SK-N-SH (cell line): ENCODE measurements at regions not wholly inside any gene's neighbourhood (a gene's known extent, or its start where the extent isn't known, plus 50 kb on each side); places are given as distances from the start of the nearest gene placed in this dataset.

Experiments used
- CTCF ChIA-PET: fragments of 300-600, 350-600 bp; formaldehyde crosslinking; extraction: SDS; loops from one replicate; lab custom pipeline; 2021; lab: Yijun Ruan, JAX
- POLR2A ChIA-PET: fragments of 350-600 bp; sonication (Branson Sonifier 250); formaldehyde crosslinking; extraction: SDS; loops from one replicate; lab custom pipeline; 2020; ENCODE audit warnings: antibody characterized with exemption, inconsistent platforms; lab: Yijun Ruan, JAX
- DNase-seq: peaks from one replicate; pipeline ENCODE4 v3.0.0; 2012
- H2AFZ ChIP-seq: fragments of 200-600 bp; sonication (generic); 2 replicates; pipeline ENCODE4 v1.8.1; 2016; ENCODE audit warnings: antibody characterized with exemption, mild to moderate bottlenecking, low read depth
- H3F3A ChIP-seq: fragments of 200-600 bp; sonication (generic); replicated peaks from 2 replicates; pipeline ENCODE3; 2016; ENCODE audit warnings: antibody characterized with exemption, mild to moderate bottlenecking; ENCODE audit not compliant: insufficient read depth
- H3K27ac ChIP-seq, 2 experiments: fragments of 200-500 bp in 1 of 2; fragments of 200-600 bp in 1 of 2; sonication (Bioruptor generic) in 1 of 2; sonication (generic), shearing (Covaris generic) in 1 of 2; 2 replicates each; pipeline versions ENCODE4 v1.5.1 to v1.6.1; 2014 to 2016; ENCODE audit warnings: low read depth in 2 of 2, inconsistent platforms in 1 of 2, low read length in 1 of 2, mild to moderate bottlenecking in 1 of 2, mixed read lengths in 1 of 2
- H3K27me3 ChIP-seq: fragments of 200-600 bp; sonication (generic), shearing (Covaris generic); 2 replicates; pipeline ENCODE4 v1.6.1; 2016; ENCODE audit warnings: mixed run types; ENCODE audit not compliant: insufficient read depth
- H3K36me3 ChIP-seq, 2 experiments: fragments of 200-500 bp in 1 of 2; fragments of 200-600 bp in 1 of 2; sonication (Bioruptor generic) in 1 of 2; sonication (generic) in 1 of 2; replicated peaks in 1 of 2; 2 replicates each; pipeline versions ENCODE3 to v1.5.1; 2014 to 2016; ENCODE audit warnings: low read length in 1 of 2, mild to moderate bottlenecking in 1 of 2; ENCODE audit not compliant: insufficient read depth in 2 of 2, control insufficient read depth in 1 of 2
- H3K4me1 ChIP-seq, 2 experiments: fragments of 200-500 bp in 1 of 2; fragments of 200-600 bp in 1 of 2; sonication (Bioruptor generic) in 1 of 2; sonication (generic), shearing (Covaris generic) in 1 of 2; 2 replicates each; pipeline versions ENCODE4 v1.5.1 to v1.6.1; 2014 to 2016; ENCODE audit warnings: low read depth in 1 of 2, low read length in 1 of 2, mixed run types in 1 of 2; ENCODE audit not compliant: insufficient read depth in 2 of 2, control insufficient read depth in 1 of 2
- H3K4me2 ChIP-seq: fragments of 200-600 bp; sonication (generic), shearing (Covaris generic); 2 replicates; pipeline ENCODE4 v1.6.1; 2017; ENCODE audit warnings: mixed run types
- H3K4me3 ChIP-seq, 2 experiments: fragments of 200-500 bp in 1 of 2; fragments of 200-600 bp in 1 of 2; sonication (Bioruptor generic) in 1 of 2; sonication (generic), shearing (Covaris generic) in 1 of 2; 2 replicates each; pipeline versions ENCODE4 v1.5.1 to v1.8.1; 2014 to 2016; ENCODE audit warnings: low read depth in 2 of 2, inconsistent platforms in 1 of 2, low read length in 1 of 2, mild to moderate bottlenecking in 1 of 2, mixed read lengths in 1 of 2, moderate library complexity in 1 of 2
- H3K79me2 ChIP-seq: fragments of 200-600 bp; sonication (generic); 2 replicates; pipeline ENCODE4 v1.8.1; 2017; ENCODE audit warnings: mild to moderate bottlenecking; ENCODE audit not compliant: insufficient read depth
- H3K9ac ChIP-seq: fragments of 200-600 bp; sonication (generic); 2 replicates; pipeline ENCODE4 v1.6.1; 2017; ENCODE audit warnings: mixed run types
- H3K9me2 ChIP-seq: fragments of 200-600 bp; sonication (generic); 2 replicates; pipeline ENCODE4 v1.6.1; 2017; ENCODE audit warnings: mixed run types
- H3K9me3 ChIP-seq: fragments of 200-600 bp; sonication (generic); 2 replicates; pipeline ENCODE4 v1.6.1; 2017; ENCODE audit warnings: mixed run types, mild to moderate bottlenecking, moderate library complexity
- H4K20me1 ChIP-seq: fragments of 200-600 bp; sonication (generic); 2 replicates; pipeline ENCODE4 v1.6.1; 2017; ENCODE audit warnings: mild to moderate bottlenecking, mixed run types; ENCODE audit not compliant: insufficient read depth
- CHD2 ChIP-seq: fragments of 150-350 bp; IDR thresholded peaks from 2 replicates; pipeline ENCODE4 v1.6.1; 2018; ENCODE audit warnings: low read length; ENCODE audit not compliant: partially characterized antibody
- ELF1 ChIP-seq: IDR thresholded peaks from 2 replicates; pipeline ENCODE4 v1.4.0; 2012
- EP300 ChIP-seq, 2 experiments: IDR thresholded peaks; 2 replicates each; pipeline versions ENCODE4 v1.4.0 to v1.6.1; 2012; ENCODE audit warnings: borderline replicate concordance in 1 of 2, low read depth in 1 of 2, low read length in 1 of 2
- EZH2phosphoT487 ChIP-seq: fragments of 200-600 bp; sonication (generic); IDR thresholded peaks from 2 replicates; pipeline ENCODE4 v1.6.1; 2017; ENCODE audit warnings: low read depth, mixed run types, mild to moderate bottlenecking, antibody characterized with exemption, moderate library complexity, borderline replicate concordance
- FOSL2 ChIP-seq: IDR thresholded peaks from 2 replicates; pipeline ENCODE4 v1.4.0; 2012; ENCODE audit warnings: low read depth, mild to moderate bottlenecking, moderate library complexity, borderline replicate concordance
- FOXJ3 ChIP-seq: sonication (generic); formaldehyde crosslinking; IDR thresholded peaks from 2 replicates; pipeline ENCODE4 v1.5.1; 2020; ENCODE audit warnings: mild to moderate bottlenecking, missing genetic modification reagents
- GATA2 ChIP-seq: sonication (generic); formaldehyde crosslinking; IDR thresholded peaks from 2 replicates; pipeline ENCODE4 v1.5.0; 2020; ENCODE audit warnings: mild to moderate bottlenecking, missing genetic modification reagents
- JUND ChIP-seq: IDR thresholded peaks from 2 replicates; pipeline ENCODE4 v1.4.0; 2012
- MEF2A ChIP-seq: IDR thresholded peaks from 2 replicates; pipeline ENCODE4 v1.4.0; 2012; ENCODE audit warnings: low read depth, borderline replicate concordance
- NFIC ChIP-seq: IDR thresholded peaks from 2 replicates; pipeline ENCODE4 v1.4.0; 2012; ENCODE audit warnings: borderline replicate concordance
- PBX3 ChIP-seq: IDR thresholded peaks from 2 replicates; pipeline ENCODE4; 2012
- RCOR1 ChIP-seq: fragments of 150-350 bp; IDR thresholded peaks from 2 replicates; pipeline ENCODE4 v1.6.1; 2017; ENCODE audit warnings: antibody characterized with exemption, low read length
- RFX5 ChIP-seq: IDR thresholded peaks from 2 replicates; pipeline ENCODE4 v1.6.1; 2012; ENCODE audit warnings: mild to moderate bottlenecking, improper control_type of control experiment, low read length
- SIN3A ChIP-seq: IDR thresholded peaks from 2 replicates; pipeline ENCODE4 v1.6.1; 2012; ENCODE audit warnings: low read depth, mild to moderate bottlenecking, low read length, moderate library complexity, borderline replicate concordance
- TAF1 ChIP-seq: IDR thresholded peaks from 2 replicates; pipeline ENCODE4 v1.6.1; 2012; ENCODE audit warnings: low read depth, mild to moderate bottlenecking, low read length, moderate library complexity, borderline replicate concordance
- TCF12 ChIP-seq: IDR thresholded peaks from 2 replicates; pipeline ENCODE4 v1.4.0; 2012
- TEAD4 ChIP-seq: IDR thresholded peaks from 2 replicates; pipeline ENCODE4 v1.4.0; 2012; ENCODE audit warnings: mild to moderate bottlenecking, borderline replicate concordance; ENCODE audit not compliant: insufficient read depth
- YY1 ChIP-seq: IDR thresholded peaks from 2 replicates; pipeline ENCODE4 v1.4.0; 2012; ENCODE audit warnings: low read depth, mild to moderate bottlenecking
- whole genome bisulfite sequencing: methylation state at CpG from one replicate; pipeline ENCODE4 v1.1.6; 2017; ENCODE audit warnings: low lambda C conversion rate; 5-methylcytosine and 5-hydroxymethylcytosine counted together
- TF ChIP-seq, protein P1 (sequence below): IDR thresholded peaks from 2 replicates; pipeline ENCODE4 v1.4.0; 2012; ENCODE audit warnings: low read depth, borderline replicate concordance
- TF ChIP-seq, protein P2 (sequence below): fragments of 200-600 bp; sonication (generic); IDR thresholded peaks from 2 replicates; pipeline ENCODE4 v1.6.1; 2017; ENCODE audit warnings: antibody characterized with exemption, mild to moderate bottlenecking, moderate library complexity

DNA sequence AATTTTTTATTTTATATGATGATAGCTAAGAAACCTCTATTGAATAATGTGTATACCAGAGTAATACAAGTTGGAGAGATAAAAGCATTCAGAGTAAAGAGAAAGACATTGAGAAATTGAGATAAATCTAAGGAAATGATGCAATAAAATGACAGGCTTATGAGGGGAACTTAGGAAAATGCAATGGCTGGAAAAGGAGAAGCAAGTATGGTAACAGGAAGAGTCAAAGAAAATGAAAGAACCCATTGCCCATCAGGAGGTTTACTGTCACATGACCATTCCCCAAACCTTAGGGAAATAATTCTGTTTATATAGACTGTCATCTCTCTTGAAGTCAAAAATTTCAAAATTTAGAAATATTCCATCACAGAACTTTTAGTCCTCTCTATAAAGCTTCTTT lies 808.0 kb upstream of the PRR20A start (continued):
- TF ChIP-seq, protein P1, sequence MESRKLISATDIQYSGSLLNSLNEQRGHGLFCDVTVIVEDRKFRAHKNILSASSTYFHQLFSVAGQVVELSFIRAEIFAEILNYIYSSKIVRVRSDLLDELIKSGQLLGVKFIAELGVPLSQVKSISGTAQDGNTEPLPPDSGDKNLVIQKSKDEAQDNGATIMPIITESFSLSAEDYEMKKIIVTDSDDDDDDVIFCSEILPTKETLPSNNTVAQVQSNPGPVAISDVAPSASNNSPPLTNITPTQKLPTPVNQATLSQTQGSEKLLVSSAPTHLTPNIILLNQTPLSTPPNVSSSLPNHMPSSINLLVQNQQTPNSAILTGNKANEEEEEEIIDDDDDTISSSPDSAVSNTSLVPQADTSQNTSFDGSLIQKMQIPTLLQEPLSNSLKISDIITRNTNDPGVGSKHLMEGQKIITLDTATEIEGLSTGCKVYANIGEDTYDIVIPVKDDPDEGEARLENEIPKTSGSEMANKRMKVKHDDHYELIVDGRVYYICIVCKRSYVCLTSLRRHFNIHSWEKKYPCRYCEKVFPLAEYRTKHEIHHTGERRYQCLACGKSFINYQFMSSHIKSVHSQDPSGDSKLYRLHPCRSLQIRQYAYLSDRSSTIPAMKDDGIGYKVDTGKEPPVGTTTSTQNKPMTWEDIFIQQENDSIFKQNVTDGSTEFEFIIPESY, result no peak
- TF ChIP-seq JUND, result no peak
- TF ChIP-seq, protein P2, sequence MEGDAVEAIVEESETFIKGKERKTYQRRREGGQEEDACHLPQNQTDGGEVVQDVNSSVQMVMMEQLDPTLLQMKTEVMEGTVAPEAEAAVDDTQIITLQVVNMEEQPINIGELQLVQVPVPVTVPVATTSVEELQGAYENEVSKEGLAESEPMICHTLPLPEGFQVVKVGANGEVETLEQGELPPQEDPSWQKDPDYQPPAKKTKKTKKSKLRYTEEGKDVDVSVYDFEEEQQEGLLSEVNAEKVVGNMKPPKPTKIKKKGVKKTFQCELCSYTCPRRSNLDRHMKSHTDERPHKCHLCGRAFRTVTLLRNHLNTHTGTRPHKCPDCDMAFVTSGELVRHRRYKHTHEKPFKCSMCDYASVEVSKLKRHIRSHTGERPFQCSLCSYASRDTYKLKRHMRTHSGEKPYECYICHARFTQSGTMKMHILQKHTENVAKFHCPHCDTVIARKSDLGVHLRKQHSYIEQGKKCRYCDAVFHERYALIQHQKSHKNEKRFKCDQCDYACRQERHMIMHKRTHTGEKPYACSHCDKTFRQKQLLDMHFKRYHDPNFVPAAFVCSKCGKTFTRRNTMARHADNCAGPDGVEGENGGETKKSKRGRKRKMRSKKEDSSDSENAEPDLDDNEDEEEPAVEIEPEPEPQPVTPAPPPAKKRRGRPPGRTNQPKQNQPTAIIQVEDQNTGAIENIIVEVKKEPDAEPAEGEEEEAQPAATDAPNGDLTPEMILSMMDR, result no peak

GRCh38 chr13:56335775-56336174 lies 804.9 kb upstream of the PRR20A start:
- no peaks in the 10 kb centered on the region for H4K20me1 ChIP-seq
- H3K27ac ChIP-seq, result no peak overlapping the region
- ChIA-PET CTCF (no interaction called here), POLR2A (no interaction called here)
- no peaks in the 10 kb centered on the region for H3K27me3 ChIP-seq
- H3K9me3 ChIP-seq, result no peaks in the 10 kb centered on the region
- no peaks in the 10 kb centered on the region for H3K9me2 ChIP-seq
- no peak overlapping the region for H3K4me3 ChIP-seq
- no peaks in the 10 kb centered on the region for H3F3A ChIP-seq
- no peaks in the 10 kb centered on the region for H3K36me3 ChIP-seq
- TF ChIP-seq RCOR1 (no peak), SIN3A (no peak), FOXJ3 (CRISPR knock-in tag) (no peak), GATA2 (CRISPR knock-in tag) (no peak), TEAD4 (no peak), TCF12 (no peak), NFIC (no peak), PBX3 (no peak), YY1 (no peak), ELF1 (no peak), EP300 (IDR thresholded peaks at IDR 0.05; ENCODE audit: borderline replicate concordance in 1 of 2, low read depth in 1 of 2, low read length in 1 of 2) (no peak), RFX5 (no peak), CHD2 (no peak), FOSL2 (no peak), EZH2phosphoT487 (no peak), MEF2A (no peak), TAF1 (no peak)
- TF ChIP-seq, protein P2, result no peak
- H2AFZ ChIP-seq, result no peak overlapping the region
- 43% methylated on average over 1 of the region's 1 CpG for WGBS
- H3K4me2 ChIP-seq, result no peak overlapping the region
- no peaks in the 10 kb centered on the region for H3K79me2 ChIP-seq
- no peak for DNase-seq
- H3K9ac ChIP-seq, result no peak overlapping the region
- H3K4me1 ChIP-seq, result no peaks in the 10 kb centered on the region
